GM12874 (cell line): ENCODE measurements at regions not wholly inside any gene's neighbourhood (a gene's known extent, or its start where the extent isn't known, plus 50 kb on each side); places are given as distances from the start of the nearest gene placed in this dataset.

Experiments used
- TF ChIP-seq, protein P1 (sequence below): IDR thresholded peaks from 2 replicates; pipeline ENCODE4 v1.5.1; 2011; ENCODE audit warnings: low read depth, mild to moderate bottlenecking, control low read depth, low read length, moderate library complexity; ENCODE audit not compliant: insufficient read depth

DNA sequence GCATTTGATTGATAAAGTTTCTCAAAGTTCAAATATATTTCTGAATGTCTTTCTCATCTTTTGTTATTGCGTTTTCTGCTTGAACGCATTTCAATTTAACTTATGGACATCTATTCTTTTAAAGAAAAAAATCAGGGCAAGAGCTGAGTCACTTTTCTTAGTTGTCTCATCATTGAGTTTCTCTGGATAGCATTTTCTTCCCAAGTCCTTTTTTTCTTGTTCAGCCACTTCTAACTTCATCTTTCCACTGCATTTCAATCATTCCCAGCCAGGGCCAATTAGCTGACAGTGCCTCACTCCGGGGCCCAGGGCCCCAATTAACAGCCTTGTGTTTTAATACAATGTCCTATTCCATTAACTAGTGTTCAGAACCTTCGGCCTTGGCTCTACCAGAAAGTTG, 216.3 kb downstream of the B3GLCT start:
- TF ChIP-seq, protein P1, sequence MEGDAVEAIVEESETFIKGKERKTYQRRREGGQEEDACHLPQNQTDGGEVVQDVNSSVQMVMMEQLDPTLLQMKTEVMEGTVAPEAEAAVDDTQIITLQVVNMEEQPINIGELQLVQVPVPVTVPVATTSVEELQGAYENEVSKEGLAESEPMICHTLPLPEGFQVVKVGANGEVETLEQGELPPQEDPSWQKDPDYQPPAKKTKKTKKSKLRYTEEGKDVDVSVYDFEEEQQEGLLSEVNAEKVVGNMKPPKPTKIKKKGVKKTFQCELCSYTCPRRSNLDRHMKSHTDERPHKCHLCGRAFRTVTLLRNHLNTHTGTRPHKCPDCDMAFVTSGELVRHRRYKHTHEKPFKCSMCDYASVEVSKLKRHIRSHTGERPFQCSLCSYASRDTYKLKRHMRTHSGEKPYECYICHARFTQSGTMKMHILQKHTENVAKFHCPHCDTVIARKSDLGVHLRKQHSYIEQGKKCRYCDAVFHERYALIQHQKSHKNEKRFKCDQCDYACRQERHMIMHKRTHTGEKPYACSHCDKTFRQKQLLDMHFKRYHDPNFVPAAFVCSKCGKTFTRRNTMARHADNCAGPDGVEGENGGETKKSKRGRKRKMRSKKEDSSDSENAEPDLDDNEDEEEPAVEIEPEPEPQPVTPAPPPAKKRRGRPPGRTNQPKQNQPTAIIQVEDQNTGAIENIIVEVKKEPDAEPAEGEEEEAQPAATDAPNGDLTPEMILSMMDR, result no peak

DNA sequence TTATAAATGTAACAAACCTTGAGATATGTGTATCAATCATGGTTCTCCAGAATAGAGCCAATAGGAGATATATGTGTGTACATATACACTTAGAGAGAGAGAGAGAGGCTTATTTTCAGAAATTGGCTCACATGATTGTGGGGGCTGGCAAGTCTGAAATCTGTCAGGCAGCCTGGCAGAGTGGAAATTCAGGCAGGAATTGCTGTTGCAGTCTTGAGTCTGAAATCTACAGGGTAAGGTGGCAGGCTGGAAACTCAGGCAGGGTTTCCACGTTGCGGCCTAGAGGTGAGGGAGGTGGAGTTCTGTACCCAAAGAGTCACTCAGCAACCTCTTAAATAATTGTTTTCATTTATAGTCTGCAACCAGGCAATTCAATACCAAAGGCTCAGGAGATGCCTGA, 218.4 kb downstream of the B3GLCT start:
- TF ChIP-seq, protein P1, result no peak

DNA sequence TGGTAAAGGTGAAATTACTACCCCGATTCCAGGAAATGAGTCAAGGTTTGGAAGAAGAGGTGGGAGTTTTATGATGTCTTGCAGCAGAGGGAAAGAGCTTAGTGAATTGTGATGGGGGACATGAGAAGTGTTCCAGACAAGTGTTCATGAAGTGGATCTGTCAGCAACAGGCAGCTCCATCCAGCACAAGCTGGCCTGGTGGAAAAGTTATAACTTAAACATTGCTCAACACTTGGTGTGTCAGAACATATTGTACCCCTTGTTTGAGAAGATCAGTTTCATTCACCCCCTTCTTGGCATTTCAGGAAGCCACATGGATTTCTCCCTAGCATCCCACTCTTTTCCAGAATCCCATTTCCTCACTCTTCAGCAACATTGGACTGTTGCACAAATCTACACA, 222.0 kb downstream of the B3GLCT start:
- TF ChIP-seq, protein P1, result no peak

DNA sequence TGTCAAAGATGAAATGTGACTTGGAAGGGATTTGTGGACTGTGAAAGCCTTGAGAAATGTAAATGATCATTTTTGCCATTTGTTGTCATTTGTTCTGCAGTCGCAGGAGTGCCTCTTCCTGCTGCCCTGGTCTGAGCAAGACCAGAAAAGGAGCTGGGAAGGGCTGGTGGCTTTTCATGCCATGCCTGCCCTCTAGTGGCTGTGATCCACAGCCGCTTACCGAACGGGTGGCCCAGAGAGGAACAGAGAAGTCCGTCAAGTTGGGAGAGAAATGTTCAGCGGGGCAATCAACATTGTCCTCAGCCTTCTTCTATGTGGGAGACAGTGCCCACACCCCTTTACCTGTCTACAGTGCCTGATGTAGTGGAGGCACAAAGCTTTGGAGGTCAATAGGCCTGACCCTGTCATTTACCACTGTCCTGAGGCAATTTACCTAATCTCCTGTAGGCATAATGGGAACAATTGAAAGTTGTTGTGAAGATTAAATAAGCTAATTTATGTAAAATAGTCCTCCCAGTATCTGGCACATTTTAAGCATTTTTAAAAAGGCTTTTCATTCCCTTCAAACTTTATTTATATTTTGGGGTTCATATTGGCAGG, 224.5 kb downstream of the B3GLCT start:
- TF ChIP-seq, protein P1, result peak; percentile 89

DNA sequence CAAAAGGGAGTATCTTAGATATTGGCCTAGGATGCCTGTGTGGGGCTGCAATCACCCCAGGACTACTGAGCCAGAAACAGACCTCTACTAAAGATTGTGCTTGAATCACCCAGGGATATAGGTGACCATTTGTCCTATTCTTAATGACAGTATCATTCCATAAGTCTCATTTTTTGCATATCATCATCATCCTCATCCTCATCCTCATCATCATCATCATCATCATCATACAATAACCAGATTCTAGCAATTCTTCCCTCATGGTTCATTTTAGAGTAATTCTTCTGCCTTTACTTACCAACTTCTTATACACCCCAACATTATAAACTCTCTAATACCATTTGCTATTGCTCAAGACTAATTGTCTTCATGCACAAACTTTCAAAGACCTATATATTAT, 226.6 kb downstream of the B3GLCT start:
- TF ChIP-seq, protein P1, result no peak

DNA sequence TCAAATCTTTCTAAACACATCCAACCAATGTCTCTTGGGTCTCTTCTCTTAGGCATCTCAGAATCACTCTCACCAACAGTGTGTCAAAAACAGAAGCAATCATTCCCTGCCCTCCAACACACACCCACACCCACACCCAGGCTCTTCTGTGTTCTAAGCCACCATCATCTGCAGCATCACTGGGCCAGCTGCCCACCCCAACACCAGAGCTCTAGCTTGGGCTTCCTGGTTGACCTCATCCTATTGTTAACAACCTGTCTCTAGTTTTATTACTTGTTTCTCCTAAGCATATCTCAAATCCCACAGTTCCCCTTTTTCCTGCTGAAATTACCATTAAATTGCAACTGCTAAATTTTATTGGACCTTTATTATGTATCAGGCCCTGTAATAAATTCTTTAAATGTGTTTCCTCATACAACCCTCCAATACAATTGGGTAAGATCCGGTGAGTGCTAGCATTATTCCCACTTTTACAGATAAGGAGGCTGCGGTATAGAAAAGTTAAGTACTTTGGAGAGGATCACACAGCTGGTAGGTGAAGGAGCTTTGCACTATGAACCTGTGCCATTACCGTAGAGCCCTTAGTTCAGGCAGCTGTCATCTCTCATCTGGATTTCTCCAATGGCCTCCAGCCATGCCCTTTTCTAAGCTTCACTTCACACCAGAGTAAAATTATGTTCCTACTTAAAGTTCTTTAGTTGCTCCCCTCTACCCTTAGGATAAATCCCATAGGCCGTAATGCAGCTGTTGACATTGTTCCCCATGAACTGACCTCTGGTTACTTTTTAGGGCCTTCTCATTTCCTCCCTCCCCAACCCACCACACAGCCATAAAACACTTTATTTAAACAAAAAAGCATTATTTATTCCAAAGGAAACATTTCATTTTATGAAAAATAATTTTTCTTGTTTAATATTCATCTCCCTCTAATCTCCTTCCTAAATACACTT, 227.7 kb downstream of the B3GLCT start:
- TF ChIP-seq, protein P1, result no peak

DNA sequence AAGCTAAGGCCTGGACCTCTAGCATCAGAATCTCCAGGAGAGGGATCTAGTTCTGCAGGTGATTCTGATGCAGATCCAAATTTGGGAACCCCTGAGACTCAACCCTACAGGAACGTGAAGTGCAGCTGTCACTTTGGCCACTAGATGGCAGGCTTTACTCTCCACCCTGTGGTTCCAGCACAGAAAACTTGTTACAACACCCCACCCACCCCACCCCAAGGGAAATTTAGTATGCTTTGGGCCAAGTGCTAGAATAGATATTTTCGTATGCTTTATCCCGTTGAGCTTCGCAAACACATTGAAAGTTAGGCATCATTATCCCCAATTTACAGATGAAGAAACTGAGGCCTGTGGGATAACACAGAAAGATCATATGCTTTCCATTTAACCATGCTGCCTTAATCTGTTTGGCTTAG, 232.0 kb downstream of the B3GLCT start:
- TF ChIP-seq, protein P1, result peak; percentile 82
